WERI-Rb-1 (cell line): ENCODE measurements at regions not wholly inside any gene's neighbourhood (a gene's known extent, or its start where the extent isn't known, plus 50 kb on each side); places are given as distances from the start of the nearest gene placed in this dataset.

ENCODE experiments used
- DNase-seq: peaks from one replicate; pipeline ENCODE4 v3.0.0-alpha.2; 2020
- H3K27ac ChIP-seq: fragments of 250-450 bp; sonication (Bioruptor Pico); 2 replicates; pipeline ENCODE4 v1.5.1; 2020; ENCODE audit warnings: mild to moderate bottlenecking, moderate library complexity
- H3K27me3 ChIP-seq: fragments of 250-450 bp; sonication (Bioruptor Pico); 2 replicates; pipeline ENCODE4 v1.5.1; 2021; ENCODE audit warnings: mild to moderate bottlenecking, low read depth, moderate library complexity; ENCODE audit not compliant: insufficient read depth, severe bottlenecking
- H3K36me3 ChIP-seq: fragments of 250-450 bp; sonication (Bioruptor Pico); 2 replicates; pipeline ENCODE4 v1.5.1; 2020; ENCODE audit warnings: mild to moderate bottlenecking, moderate library complexity
- H3K4me3 ChIP-seq: 2 replicates; pipeline ENCODE4 v1.5.1; 2011; ENCODE audit warnings: low read depth, mild to moderate bottlenecking, control low read depth, low read length
- H3K9me3 ChIP-seq: fragments of 250-450 bp; sonication (Bioruptor Pico); 2 replicates; pipeline ENCODE4 v1.5.1; 2021; ENCODE audit warnings: mild to moderate bottlenecking, moderate library complexity; ENCODE audit not compliant: severe bottlenecking
- CTCF ChIP-seq: IDR thresholded peaks from 2 replicates; pipeline ENCODE4 v1.5.1; 2011; ENCODE audit warnings: low read depth, mild to moderate bottlenecking, control low read depth, inconsistent platforms, low read length

- no peak overlapping the region for H3K27ac ChIP-seq
- no peak for TF ChIP-seq CTCF
- no peak overlapping the region for H3K4me3 ChIP-seq
- no peaks in the 10 kb centered on the region for H3K9me3 ChIP-seq
- no peaks in the 10 kb centered on the region for H3K36me3 ChIP-seq
- peaks cover 25% of the 10 kb centered on the region for H3K27me3 ChIP-seq
- DNase-seq: no peak
These were observed 266.2 kb downstream of the FOXD2 start for GRCh38 chr1:47703981-47704596.

DNA sequence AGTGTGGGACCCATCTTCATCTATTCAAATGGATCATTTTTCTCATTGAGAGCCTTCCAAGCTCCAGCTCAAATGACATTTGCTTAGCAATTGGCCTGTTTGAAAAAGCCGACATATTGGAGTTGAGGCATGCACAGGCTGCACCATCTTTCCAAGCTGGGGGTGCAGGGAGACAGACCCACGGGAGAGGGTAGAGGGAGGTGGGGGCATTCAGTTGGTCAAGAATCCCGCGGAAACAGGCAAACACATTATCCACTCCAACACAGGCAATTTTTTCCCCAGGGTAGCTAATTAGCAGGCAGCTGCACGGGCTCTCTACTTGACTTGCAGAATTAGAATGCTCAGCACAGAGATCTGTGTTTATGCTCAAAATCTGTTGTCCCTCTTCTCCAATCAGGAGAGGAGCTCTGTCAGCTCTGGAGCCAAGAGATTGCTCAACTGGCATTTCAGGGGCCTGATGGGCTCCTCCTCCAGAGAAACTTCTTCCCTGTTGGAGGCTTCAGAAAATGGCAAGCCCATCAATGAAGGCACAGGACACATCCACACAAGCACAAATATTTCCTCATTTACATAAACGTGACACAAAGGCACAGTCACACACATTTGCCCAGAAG, 267.8 kb downstream of the FOXD2 start:
- H3K27ac ChIP-seq: no peak overlapping the region
- H3K4me3 ChIP-seq: no peak overlapping the region
- H3K36me3 ChIP-seq: no peaks in the 10 kb centered on the region
- DNase-seq: no peak
- no peaks in the 10 kb centered on the region for H3K9me3 ChIP-seq
- peaks cover 41% of the 10 kb centered on the region for H3K27me3 ChIP-seq
- TF ChIP-seq CTCF: no peak

DNA sequence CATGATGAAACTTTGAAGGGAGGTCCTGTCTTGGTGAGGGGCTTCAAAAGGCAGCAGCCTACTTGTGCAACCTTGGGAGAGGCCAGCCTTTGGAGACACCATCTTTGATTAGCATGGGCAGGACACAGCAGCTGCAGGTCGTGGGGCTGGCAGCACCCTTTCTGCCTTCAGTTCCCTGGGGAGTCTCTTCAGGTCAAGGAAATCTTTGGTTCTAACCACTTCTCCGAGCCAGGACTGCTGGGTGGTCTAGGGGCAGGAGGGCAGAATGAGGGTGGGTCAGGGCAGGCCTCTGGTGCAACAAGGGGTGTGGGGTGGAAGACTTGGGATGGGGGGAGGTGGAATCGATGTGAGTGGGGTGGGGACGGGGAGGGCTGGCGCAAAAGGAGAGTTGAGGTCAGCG, 269.7 kb downstream of the FOXD2 start:
- TF ChIP-seq CTCF: no peak
- DNase-seq: no peak
- H3K27ac ChIP-seq: no peak overlapping the region
- no peaks in the 10 kb centered on the region for H3K9me3 ChIP-seq
- H3K27me3 ChIP-seq: peaks cover 60% of the 10 kb centered on the region
- H3K36me3 ChIP-seq: no peaks in the 10 kb centered on the region
- no peak overlapping the region for H3K4me3 ChIP-seq

GRCh38 chr1:47708019-47708535, 270.2 kb downstream of the FOXD2 start:
- H3K9me3 ChIP-seq: no peaks in the 10 kb centered on the region
- no peak overlapping the region for H3K4me3 ChIP-seq
- H3K36me3 ChIP-seq: no peaks in the 10 kb centered on the region
- H3K27ac ChIP-seq: no peak overlapping the region
- TF ChIP-seq CTCF: no peak
- H3K27me3 ChIP-seq: peaks cover 65% of the 10 kb centered on the region
- no peak for DNase-seq

DNA sequence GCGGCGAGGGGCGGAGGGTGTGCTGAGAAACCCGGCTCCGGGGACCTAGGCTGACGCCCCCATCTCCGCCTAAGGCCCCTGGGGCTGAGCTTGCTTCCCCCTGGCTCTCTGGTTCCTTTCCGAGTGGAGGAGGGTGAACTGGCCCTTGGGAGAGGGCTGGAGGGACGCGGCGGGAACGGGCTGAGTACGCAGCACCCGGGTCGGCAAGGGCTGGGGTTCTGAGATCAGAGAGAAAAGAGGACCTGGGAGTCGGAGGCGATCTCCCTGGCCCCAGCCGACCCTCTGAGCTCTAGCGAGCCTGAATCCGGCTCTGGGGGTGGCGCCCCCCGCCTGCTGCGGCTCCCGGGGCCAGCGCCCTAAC, 270.8 kb downstream of the FOXD2 start:
- no peaks in the 10 kb centered on the region for H3K9me3 ChIP-seq

More for the DNA sequence above, 270.8 kb downstream of the FOXD2 start:
- Histone ChIP-seq H3K27ac (no peak overlapping the region), H3K36me3 (no peaks in the 10 kb centered on the region), H3K4me3 (peak overlapping the region; percentile 39), H3K27me3 (peaks cover 71% of the 10 kb centered on the region)
- no peak for DNase-seq
- TF ChIP-seq CTCF: no peak
